A549 (cell line): ENCODE measurements at regions not wholly inside any gene's neighbourhood (a gene's known extent, or its start where the extent isn't known, plus 50 kb on each side); places are given as distances from the start of the nearest gene placed in this dataset.

Experiments used
- ATAC-seq, 2 experiments: fragments of 200-7000 bp in 1 of 2; fragments of >200 bp in 1 of 2; cut with Nextera tagmentation in 1 of 2; cut with Tn5 transposase in 1 of 2; 3 replicates each; pipeline versions ENCODE4 v1.8.0 to v1.9.1; 2018 to 2020; ENCODE audit warnings: mild to moderate bottlenecking in 1 of 2, moderate library complexity in 1 of 2
- CTCF ChIA-PET: fragments of 300-600 bp; sonication (Branson Sonifier 250); formaldehyde crosslinking; extraction: SDS; loops from one replicate; lab custom pipeline; 2021; ENCODE audit warnings: antibody characterized with exemption, inconsistent platforms; lab: Yijun Ruan, JAX
- POLR2A ChIA-PET: fragments of 350-600 bp; formaldehyde crosslinking; extraction: SDS; loops from one replicate; lab custom pipeline; 2021; ENCODE audit warnings: antibody characterized with exemption, inconsistent platforms; lab: Yijun Ruan, JAX
- DNase-seq, 2 experiments: peaks; one replicate each; pipeline versions ENCODE4 v3.0.0 to v3.0.0-alpha.2; 2011 to 2016; ENCODE audit warnings: low read depth in 1 of 2, low spot score in 1 of 2
- FAIRE-seq: peaks from 2 replicates; lab custom pipeline; 2011; peaks lifted over from hg19 to GRCh38; lab: Jason Lieb, UNC
- H3K27ac ChIP-seq, 2 experiments: fragments of >200 bp; sonication (Bioruptor Twin); formaldehyde crosslinking; 3 replicates each; pipeline ENCODE4 v1.5.1; 2016 to 2017
- H3K4me1 ChIP-seq: fragments of >200 bp; sonication (Bioruptor Twin); formaldehyde crosslinking; 3 replicates; pipeline ENCODE4 v1.6.1; 2016
- H3K4me2 ChIP-seq: fragments of >200 bp; sonication (Bioruptor Twin); formaldehyde crosslinking; 3 replicates; pipeline ENCODE4 v1.6.1; 2016
- H3K4me3 ChIP-seq: fragments of >200 bp; sonication (Bioruptor Twin); formaldehyde crosslinking; 3 replicates; pipeline ENCODE4 v1.5.1; 2016
- H3K9me3 ChIP-seq: fragments of >200 bp; sonication (Bioruptor Twin); formaldehyde crosslinking; 3 replicates; pipeline ENCODE4 v1.6.1; 2016
- BCL3 ChIP-seq: fragments of >200 bp; sonication (Bioruptor Twin); formaldehyde crosslinking; IDR thresholded peaks from 3 replicates; pipeline ENCODE4 v1.6.1; 2016
- BHLHE40 ChIP-seq: IDR thresholded peaks from 2 replicates; pipeline ENCODE4 v1.6.1; 2012; ENCODE audit warnings: low read depth, low read length, inconsistent platforms
- CBX2 ChIP-seq: fragments of 200-600 bp; sonication (generic); IDR thresholded peaks from 2 replicates; pipeline ENCODE4 v1.6.1; 2016; ENCODE audit warnings: low read depth, mild to moderate bottlenecking, borderline replicate concordance
- CBX8 ChIP-seq: fragments of 200-600 bp; sonication (generic); IDR thresholded peaks from 2 replicates; pipeline ENCODE4 v1.6.1; 2016
- CHD4 ChIP-seq: fragments of 200-600 bp; sonication (generic); IDR thresholded peaks from 2 replicates; pipeline ENCODE4 v1.6.1; 2016; ENCODE audit warnings: antibody characterized with exemption, mild to moderate bottlenecking, borderline replicate concordance
- E2F6 ChIP-seq: IDR thresholded peaks from 2 replicates; pipeline ENCODE4 v1.6.1; 2012; ENCODE audit warnings: low read depth, borderline replicate concordance
- EP300 ChIP-seq, 2 experiments: fragments of >200 bp; sonication (Bioruptor Twin); formaldehyde crosslinking; IDR thresholded peaks; 2 replicates in 1 of 2; 3 replicates in 1 of 2; pipeline ENCODE4 v1.6.1; 2016 to 2017
- ESRRA ChIP-seq: fragments of 150-350 bp; IDR thresholded peaks from 2 replicates; pipeline ENCODE4 v1.6.1; 2014; ENCODE audit warnings: mild to moderate bottlenecking, low read length, borderline replicate concordance
- GATA3 ChIP-seq: IDR thresholded peaks from 2 replicates; pipeline ENCODE4 v1.6.1; 2012; ENCODE audit warnings: borderline replicate concordance
- HEYL ChIP-seq: fragments of 250-450 bp; sonication (Bioruptor Pico); IDR thresholded peaks from 2 replicates; pipeline ENCODE4 v1.8.0; 2021; ENCODE audit warnings: mild to moderate bottlenecking, moderate library complexity
- HOXA7 ChIP-seq: fragments of 250-450 bp; sonication (Bioruptor Pico); IDR thresholded peaks from 2 replicates; pipeline ENCODE4 v1.5.0; 2020; ENCODE audit warnings: mild to moderate bottlenecking, moderate library complexity
- NFE2L2 ChIP-seq: fragments of 150-350 bp; conservative IDR thresholded peaks from 2 replicates; pipeline ENCODE4 v1.6.1; 2014; ENCODE audit warnings: low read length
- PBX3 ChIP-seq: IDR thresholded peaks from 2 replicates; pipeline ENCODE4 v1.6.1; 2012
- RARB ChIP-seq: fragments of 250-450 bp; sonication (Bioruptor Pico); IDR thresholded peaks from 2 replicates; pipeline ENCODE4 v1.8.0; 2021; ENCODE audit warnings: mild to moderate bottlenecking, moderate library complexity
- SMC3 ChIP-seq: fragments of >200 bp; sonication (Bioruptor Twin); formaldehyde crosslinking; IDR thresholded peaks from 3 replicates; pipeline ENCODE4 v1.6.1; 2018; ENCODE audit warnings: inconsistent platforms
- USF2 ChIP-seq: fragments of 450-650 bp; IDR thresholded peaks from 2 replicates; pipeline ENCODE4 v1.6.1; 2014; ENCODE audit warnings: antibody characterized with exemption
- ZC3H11A ChIP-seq: fragments of 450-650 bp; IDR thresholded peaks from 2 replicates; pipeline ENCODE4 v1.6.1; 2014; ENCODE audit warnings: antibody characterized with exemption, mild to moderate bottlenecking
- ZFP36 ChIP-seq: fragments of 450-650 bp; IDR thresholded peaks from 2 replicates; pipeline ENCODE4 v1.6.1; 2014; ENCODE audit warnings: borderline replicate concordance; ENCODE audit not compliant: partially characterized antibody
- ZNF302 ChIP-seq: fragments of 250-450 bp; sonication (Bioruptor Pico); IDR thresholded peaks from 2 replicates; pipeline ENCODE4 v1.9.0; 2021; ENCODE audit warnings: inconsistent platforms, mild to moderate bottlenecking, moderate library complexity
- ZSCAN20 ChIP-seq: fragments of 250-450 bp; sonication (Bioruptor Pico); IDR thresholded peaks from 2 replicates; pipeline ENCODE4 v1.8.0; 2022; ENCODE audit warnings: mild to moderate bottlenecking, moderate library complexity
- WGBS: methylation state at CpG from one replicate; pipeline ENCODE4 v1.1.6; 2017; ENCODE audit errors: missing lambda C conversion rate; 5-methylcytosine and 5-hydroxymethylcytosine counted together

GRCh38 chr6:4707011-4707410, 69.2 kb upstream of the CDYL start:
- Histone ChIP-seq H3K4me3 (no peak overlapping the region), H3K27ac (no peak overlapping the region), H3K4me2 (no peak overlapping the region), H3K4me1 (no peaks in the 10 kb centered on the region), H3K9me3 (no peaks in the 10 kb centered on the region)
- no peak for TF ChIP-seq ZNF302
- no peak for TF ChIP-seq BHLHE40
- TF ChIP-seq CBX2, result no peak
- TF ChIP-seq CBX8, result no peak
- no peak for TF ChIP-seq USF2
- CTCF ChIA-PET, result no interaction called here
- 94% methylated on average over 3 of the region's 3 CpGs for WGBS
- FAIRE-seq (no peak), DNase-seq (no peak), ATAC-seq (no peak)
- POLR2A ChIA-PET, result no interaction called here

GRCh38 chr6:4705809-4706208, 70.4 kb upstream of the CDYL start:
- H3K27ac ChIP-seq, result no peak overlapping the region
- no peak for FAIRE-seq
- ATAC-seq, result no peak
- TF ChIP-seq EP300 (IDR thresholded peaks at IDR 0.05) (no peak), ZSCAN20 (CRISPR knock-in tag) (no peak)
- no peak for DNase-seq
- CTCF ChIA-PET, result interaction anchor here (0.6 kb wide), 1 partner anchor 26 kb away, joined by 3 read pairs; no protein-coding TSS in a partner anchor
- 90% methylated on average over 5 of the region's 5 CpGs for WGBS
- no peaks in the 10 kb centered on the region for H3K9me3 ChIP-seq
- POLR2A ChIA-PET, result no interaction called here
- no peaks in the 10 kb centered on the region for H3K4me1 ChIP-seq
- H3K4me3 ChIP-seq, result no peak overlapping the region
- no peak overlapping the region for H3K4me2 ChIP-seq

- FAIRE-seq, result no peak
- H3K4me2 ChIP-seq, result no peak overlapping the region
- H3K4me1 ChIP-seq, result no peaks in the 10 kb centered on the region
- DNase-seq, result no peak
- WGBS, result 53% methylated on average over 3 of the region's 3 CpGs
- H3K27ac ChIP-seq, result no peak overlapping the region
- no peaks in the 10 kb centered on the region for H3K9me3 ChIP-seq
- CTCF ChIA-PET, result no interaction called here
- POLR2A ChIA-PET, result no interaction called here
- TF ChIP-seq ZC3H11A, result no peak
- TF ChIP-seq ESRRA, result no peak
- no peak for TF ChIP-seq CHD4
- no peak for TF ChIP-seq HOXA7 (CRISPR knock-in tag)
- H3K4me3 ChIP-seq, result no peak overlapping the region
- no peak for ATAC-seq
Observed at GRCh38 chr6:4703382-4703781, 72.8 kb upstream of the CDYL start.

GRCh38 chr6:4698901-4699659, 77.1 kb upstream of the CDYL start:
- FAIRE-seq, result no peak
- no peak overlapping the region for H3K4me3 ChIP-seq

More at GRCh38 chr6:4698901-4699659, 77.1 kb upstream of the CDYL start:
- no peak for ATAC-seq
- CTCF ChIA-PET, result no interaction called here
- Histone ChIP-seq H3K9me3 (no peaks in the 10 kb centered on the region), H3K27ac (no peak overlapping the region), H3K4me2 (no peak overlapping the region), H3K4me1 (no peaks in the 10 kb centered on the region)
- no peak for TF ChIP-seq GATA3
- TF ChIP-seq E2F6, result no peak
- TF ChIP-seq HEYL (CRISPR knock-in tag), result no peak
- no peak for TF ChIP-seq ZC3H11A
- no peak for TF ChIP-seq ZSCAN20 (CRISPR knock-in tag)
- TF ChIP-seq ZFP36, result no peak
- TF ChIP-seq NFE2L2, result no peak
- TF ChIP-seq PBX3, result no peak
- TF ChIP-seq RARB (CRISPR knock-in tag), result no peak
- no peak for TF ChIP-seq CHD4
- TF ChIP-seq BCL3, result no peak
- no peak for TF ChIP-seq ZNF302
- no peak for TF ChIP-seq SMC3
- POLR2A ChIA-PET, result no interaction called here
- WGBS, result 63% methylated on average over 3 of the region's 3 CpGs
- no peak for DNase-seq
